ENCODE measurements at regions not wholly inside any gene's neighbourhood (a gene's known extent, or its start where the extent isn't known, plus 50 kb on each side); places are given as distances from the start of the nearest gene placed in this dataset.
"Not testable (repeated sequence)": the region's sequence is repeated elsewhere in the genome, so short reads cannot be mapped to it uniquely, and the experiment has no call there.

- peaks cover 15% of the 10 kb centered on the region for H3K36me3 Mint-ChIP-seq
- no peaks in the 10 kb centered on the region for H3K27me3 Mint-ChIP-seq (ENCODE audit: low read depth)
Observed at GRCh38 chr2:144115739-144116291, 404.1 kb downstream of the ZEB2 start.

DNA sequence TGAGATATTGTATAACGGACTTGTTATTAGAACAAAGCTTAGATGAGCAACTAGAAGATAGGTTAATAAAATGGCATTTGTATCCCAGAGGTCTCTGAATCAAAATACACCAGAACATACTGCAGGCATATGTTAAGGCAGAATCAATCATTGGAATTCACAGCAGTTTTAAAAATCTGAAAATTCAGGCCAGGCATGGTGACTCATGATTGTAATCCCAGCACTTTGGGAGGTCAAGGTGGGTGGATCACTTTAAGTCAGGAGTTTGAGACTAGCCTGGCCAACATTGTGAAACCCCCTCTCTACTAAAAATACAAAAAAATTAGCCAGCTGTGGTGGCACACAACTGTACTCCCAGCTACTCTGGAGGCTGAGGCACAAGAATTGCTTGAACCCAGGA is 405.2 kb downstream of the ZEB2 start:
- no peak for DNase-seq (ENCODE audit: low spot score in 2 of 2, unreplicated experiment in 2 of 2)
- H3K4me1 Mint-ChIP-seq: peaks cover 37% of the 10 kb centered on the region
- H3K27me3 Mint-ChIP-seq (ENCODE audit: low read depth): no peaks in the 10 kb centered on the region
- H3K4me3 Mint-ChIP-seq: no peak overlapping the region
- H3K36me3 Mint-ChIP-seq: peaks cover 15% of the 10 kb centered on the region
- H3K9me3 Mint-ChIP-seq: peaks cover 12% of the 10 kb centered on the region
- no peak for TF ChIP-seq CTCF (IDR thresholded peaks at IDR 0.05; ENCODE audit: unreplicated experiment)
- H3K27ac Mint-ChIP-seq: peak overlapping the region; percentile 25

More at GRCh38 chr2:144115739-144116291, 404.1 kb downstream of the ZEB2 start:
- peaks cover 37% of the 10 kb centered on the region for H3K4me1 Mint-ChIP-seq
- H3K9me3 Mint-ChIP-seq: peaks cover 12% of the 10 kb centered on the region
- H3K4me3 Mint-ChIP-seq: no peak overlapping the region
- no peak for DNase-seq (ENCODE audit: low spot score in 2 of 2, unreplicated experiment in 2 of 2)
- peak overlapping the region; percentile 45 for H3K27ac Mint-ChIP-seq
- TF ChIP-seq CTCF (IDR thresholded peaks at IDR 0.05; ENCODE audit: unreplicated experiment): no peak

DNA sequence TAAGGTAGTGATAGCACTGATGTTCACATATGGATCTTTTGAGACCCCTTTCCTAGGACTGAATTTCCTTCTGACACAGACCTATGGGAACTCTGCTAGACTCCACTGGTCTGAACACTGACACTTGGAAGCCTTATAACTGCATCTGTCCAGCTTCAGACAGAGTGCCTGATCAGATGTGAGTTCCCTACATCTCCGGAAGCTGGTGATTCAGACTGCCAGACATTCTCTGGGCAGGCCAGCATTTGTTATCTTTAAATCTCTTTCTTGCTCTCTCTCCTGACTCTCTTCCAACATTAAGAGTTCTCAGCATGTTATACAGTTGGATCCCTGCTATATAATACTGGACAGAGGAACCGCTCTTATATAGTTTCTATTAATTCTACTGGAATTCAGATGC is 408.5 kb downstream of the ZEB2 start:
- Mint-ChIP-seq H3K4me3 (no peak overlapping the region), H3K9me3 (peaks cover 29% of the 10 kb centered on the region), H3K36me3 (peaks cover 36% of the 10 kb centered on the region), H3K27ac (no peak overlapping the region), H3K27me3 (ENCODE audit: low read depth) (no peaks in the 10 kb centered on the region), H3K4me1 (peaks cover 29% of the 10 kb centered on the region)
- no peak for DNase-seq (ENCODE audit: low spot score in 2 of 2, unreplicated experiment in 2 of 2)
- no peak for TF ChIP-seq CTCF (IDR thresholded peaks at IDR 0.05; ENCODE audit: unreplicated experiment)

DNA sequence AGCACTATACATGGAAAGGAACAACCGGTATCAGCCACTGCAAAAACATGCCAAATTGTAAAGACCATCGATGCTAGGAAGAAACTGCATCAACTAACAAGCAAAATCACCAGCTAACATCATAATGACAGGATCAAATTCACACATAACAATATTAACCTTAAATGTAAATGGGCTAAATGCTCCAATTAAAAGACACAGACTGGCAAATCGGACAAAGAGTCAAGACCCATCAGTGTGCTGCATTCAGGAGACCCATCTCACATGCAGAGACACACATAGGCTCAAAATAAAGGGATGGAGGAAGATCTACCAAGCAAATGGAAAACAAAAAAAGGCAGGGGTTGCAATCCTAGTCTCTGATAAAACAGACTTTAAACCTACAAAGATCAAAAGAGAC is 413.8 kb downstream of the ZEB2 start:
- Mint-ChIP-seq H3K9me3 (peaks cover 31% of the 10 kb centered on the region), H3K36me3 (peaks cover 42% of the 10 kb centered on the region)
- H3K27me3 Mint-ChIP-seq (ENCODE audit: low read depth); DNase-seq (ENCODE audit: low spot score in 2 of 2, unreplicated experiment in 2 of 2); H3K4me1 Mint-ChIP-seq; H3K27ac Mint-ChIP-seq; H3K4me3 Mint-ChIP-seq: not testable (repeated sequence)

GRCh38 chr2:144102386-144102785 is 417.5 kb downstream of the ZEB2 start:
- peaks cover 20% of the 10 kb centered on the region for H3K9me3 Mint-ChIP-seq
- no peak overlapping the region for H3K27ac Mint-ChIP-seq
- DNase-seq (ENCODE audit: low spot score in 2 of 2, unreplicated experiment in 2 of 2): no peak
- no peaks in the 10 kb centered on the region for H3K27me3 Mint-ChIP-seq (ENCODE audit: low read depth)
- H3K4me3 Mint-ChIP-seq: no peak overlapping the region
- H3K36me3 Mint-ChIP-seq: peaks cover 27% of the 10 kb centered on the region
- no peak for TF ChIP-seq CTCF (IDR thresholded peaks at IDR 0.05; ENCODE audit: unreplicated experiment)
- H3K4me1 Mint-ChIP-seq: peaks cover 17% of the 10 kb centered on the region

- no peak for DNase-seq (ENCODE audit: low spot score in 2 of 2, unreplicated experiment in 2 of 2)
- H3K4me3 Mint-ChIP-seq: no peak overlapping the region
Observed at GRCh38 chr2:144099780-144100377, 420.0 kb downstream of the ZEB2 start.

More at GRCh38 chr2:144099780-144100377, 420.0 kb downstream of the ZEB2 start:
- peaks cover 3% of the 10 kb centered on the region for H3K9me3 Mint-ChIP-seq
- peaks cover 23% of the 10 kb centered on the region for H3K4me1 Mint-ChIP-seq
- H3K36me3 Mint-ChIP-seq: peaks cover 8% of the 10 kb centered on the region
- no peak overlapping the region for H3K27ac Mint-ChIP-seq
- TF ChIP-seq CTCF (IDR thresholded peaks at IDR 0.05; ENCODE audit: unreplicated experiment): no peak
- no peaks in the 10 kb centered on the region for H3K27me3 Mint-ChIP-seq (ENCODE audit: low read depth)
